ENCODE measurements at regions not wholly inside any gene's neighbourhood (a gene's known extent, or its start where the extent isn't known, plus 50 kb on each side); places are given as distances from the start of the nearest gene placed in this dataset.

DNA sequence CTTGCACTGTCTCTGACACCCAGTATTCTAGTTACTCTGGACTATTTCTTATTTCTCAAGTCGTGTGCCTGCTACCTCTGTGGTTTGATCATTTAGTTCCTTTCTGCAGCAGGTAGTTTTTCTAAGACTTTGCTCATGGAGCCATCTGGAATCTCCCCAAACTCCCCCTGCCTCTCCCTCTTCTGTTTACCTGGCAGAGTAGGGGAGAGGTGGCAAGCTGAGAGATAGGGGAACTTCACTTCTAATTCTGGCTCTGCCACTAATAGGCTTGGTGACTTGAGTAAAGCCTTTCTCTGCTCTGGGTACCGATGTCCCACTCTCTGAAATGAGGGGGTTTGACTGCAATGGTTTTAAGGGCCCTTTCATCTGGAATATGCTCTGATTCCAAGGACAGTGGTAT lies 141.3 kb downstream of the CPEB2 start:
- TF ChIP-seq, protein P1, sequence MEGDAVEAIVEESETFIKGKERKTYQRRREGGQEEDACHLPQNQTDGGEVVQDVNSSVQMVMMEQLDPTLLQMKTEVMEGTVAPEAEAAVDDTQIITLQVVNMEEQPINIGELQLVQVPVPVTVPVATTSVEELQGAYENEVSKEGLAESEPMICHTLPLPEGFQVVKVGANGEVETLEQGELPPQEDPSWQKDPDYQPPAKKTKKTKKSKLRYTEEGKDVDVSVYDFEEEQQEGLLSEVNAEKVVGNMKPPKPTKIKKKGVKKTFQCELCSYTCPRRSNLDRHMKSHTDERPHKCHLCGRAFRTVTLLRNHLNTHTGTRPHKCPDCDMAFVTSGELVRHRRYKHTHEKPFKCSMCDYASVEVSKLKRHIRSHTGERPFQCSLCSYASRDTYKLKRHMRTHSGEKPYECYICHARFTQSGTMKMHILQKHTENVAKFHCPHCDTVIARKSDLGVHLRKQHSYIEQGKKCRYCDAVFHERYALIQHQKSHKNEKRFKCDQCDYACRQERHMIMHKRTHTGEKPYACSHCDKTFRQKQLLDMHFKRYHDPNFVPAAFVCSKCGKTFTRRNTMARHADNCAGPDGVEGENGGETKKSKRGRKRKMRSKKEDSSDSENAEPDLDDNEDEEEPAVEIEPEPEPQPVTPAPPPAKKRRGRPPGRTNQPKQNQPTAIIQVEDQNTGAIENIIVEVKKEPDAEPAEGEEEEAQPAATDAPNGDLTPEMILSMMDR (IDR thresholded peaks at IDR 0.05) = no peak
- TF ChIP-seq ZFX (IDR thresholded peaks at IDR 0.05; ENCODE audit: borderline replicate concordance) = no peak

Data from 22Rv1 (cell line).